T-helper 1 cell (primary cell): ENCODE measurements at regions not wholly inside any gene's neighbourhood (a gene's known extent, or its start where the extent isn't known, plus 50 kb on each side); places are given as distances from the start of the nearest gene placed in this dataset.

Source experiments
- DNase-seq, 5 donors: peaks; one replicate each; pipeline ENCODE4 v3.0.0-alpha.2; 2012 to 2020

DNA sequence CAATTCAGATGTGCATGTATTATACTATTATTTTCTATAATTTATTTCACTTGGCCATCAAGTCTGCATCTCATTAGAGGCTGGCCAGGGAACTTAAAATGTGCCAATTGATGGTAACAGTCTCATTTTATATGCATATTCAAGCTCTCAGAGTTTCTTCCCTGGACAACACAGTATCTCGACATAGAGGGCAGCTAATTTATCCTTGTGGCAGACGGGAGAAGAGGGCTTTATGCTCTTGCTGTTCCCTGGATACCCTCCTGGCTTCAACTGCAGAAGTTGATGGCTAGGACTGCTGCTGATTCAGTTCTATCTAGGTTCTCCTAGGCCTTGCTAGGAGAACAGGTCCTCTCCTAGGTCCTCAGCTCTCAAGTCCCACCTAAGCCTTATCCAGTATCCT lies 99.1 kb upstream of the NPHP3 start:
- DNase-seq, result no peak

DNA sequence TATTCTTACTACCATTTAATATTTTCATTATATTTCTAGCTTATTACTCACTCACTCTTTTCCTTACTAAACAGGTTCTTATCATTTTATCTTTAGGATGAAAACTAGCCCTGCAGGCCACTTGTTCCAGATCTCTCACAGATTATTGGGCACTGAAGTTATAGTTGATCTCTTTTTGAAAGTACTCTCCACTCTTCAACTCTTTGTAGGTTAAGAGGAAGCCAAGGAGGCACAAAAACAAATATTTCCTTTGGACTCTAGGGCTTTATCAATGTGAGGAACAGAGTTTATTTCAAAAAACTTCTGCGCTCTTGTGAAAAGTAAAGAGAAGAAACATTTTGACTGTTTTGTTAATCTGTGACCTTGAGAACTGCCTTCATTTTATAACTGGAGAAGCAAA lies 96.0 kb upstream of the NPHP3 start:
- DNase-seq, result no peak

DNA sequence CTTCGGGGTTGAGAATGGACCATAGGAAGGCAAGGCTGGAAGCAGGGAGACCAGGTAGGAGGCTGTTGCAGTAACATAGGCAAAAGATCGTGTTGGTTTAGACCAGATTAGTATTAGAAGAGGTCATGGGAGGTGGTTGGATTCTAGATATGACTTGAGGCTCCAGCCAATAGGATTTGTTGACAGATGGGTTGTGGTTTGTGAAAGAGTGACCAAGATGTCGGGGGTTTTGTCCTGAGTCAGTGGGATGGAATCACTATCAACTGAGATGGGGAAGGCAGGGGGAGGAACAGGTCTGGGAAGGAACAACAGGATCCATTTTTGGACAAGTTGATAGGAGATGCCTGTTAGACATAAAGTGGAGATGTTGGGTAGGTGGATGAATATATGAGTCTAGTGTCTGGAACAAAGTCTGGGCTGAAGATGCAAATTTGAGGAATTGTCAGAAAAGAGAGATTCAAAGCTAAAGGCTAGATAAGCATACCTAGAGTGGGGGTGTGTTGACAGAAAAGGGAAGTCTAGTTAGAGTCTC lies 95.5 kb upstream of the NPHP3 start:
- DNase-seq, result no peak

DNA sequence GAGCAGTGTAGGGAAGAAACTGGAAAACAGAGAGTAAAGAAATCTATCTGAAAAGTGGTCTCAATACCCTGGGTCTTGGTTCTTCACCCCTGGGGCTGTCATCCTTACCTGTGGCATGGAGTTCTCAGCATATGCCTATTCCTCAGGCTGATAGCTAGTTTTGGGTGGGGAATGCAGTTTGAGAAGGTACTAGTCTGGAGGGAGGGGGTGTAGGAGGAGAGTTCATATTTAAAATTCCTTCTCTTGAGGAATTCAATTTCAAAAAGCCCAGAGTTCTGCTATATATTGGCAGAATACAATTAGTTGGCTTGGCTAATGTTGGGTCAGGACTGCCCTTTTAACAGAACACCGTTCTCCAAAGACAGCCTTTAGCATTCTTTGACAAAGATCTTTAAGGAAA lies 82.9 kb upstream of the NPHP3 start:
- no peak for DNase-seq

DNA sequence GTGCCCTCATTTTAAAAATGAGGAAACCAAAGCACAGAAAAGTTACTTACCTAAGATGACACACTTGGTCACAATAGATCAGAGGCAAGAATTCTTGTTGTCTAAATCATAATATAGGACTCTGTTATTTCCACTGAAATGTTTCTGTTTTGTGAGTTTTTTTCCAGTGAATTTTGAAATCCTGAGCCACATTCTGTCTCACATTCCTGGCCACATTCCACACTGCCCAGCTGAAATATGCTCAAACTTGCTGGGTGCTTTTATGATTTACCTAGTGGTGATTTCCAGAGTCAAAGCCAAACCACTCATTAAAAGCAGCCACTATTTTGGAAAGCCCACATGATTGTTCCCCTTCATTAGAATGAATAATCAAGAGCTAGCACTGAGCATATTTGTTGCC lies 82.3 kb upstream of the NPHP3 start:
- DNase-seq, result no peak

- no peak for DNase-seq
These were observed 81.7 kb upstream of the NPHP3 start for GRCh38 chr3:132803889-132804288.

DNA sequence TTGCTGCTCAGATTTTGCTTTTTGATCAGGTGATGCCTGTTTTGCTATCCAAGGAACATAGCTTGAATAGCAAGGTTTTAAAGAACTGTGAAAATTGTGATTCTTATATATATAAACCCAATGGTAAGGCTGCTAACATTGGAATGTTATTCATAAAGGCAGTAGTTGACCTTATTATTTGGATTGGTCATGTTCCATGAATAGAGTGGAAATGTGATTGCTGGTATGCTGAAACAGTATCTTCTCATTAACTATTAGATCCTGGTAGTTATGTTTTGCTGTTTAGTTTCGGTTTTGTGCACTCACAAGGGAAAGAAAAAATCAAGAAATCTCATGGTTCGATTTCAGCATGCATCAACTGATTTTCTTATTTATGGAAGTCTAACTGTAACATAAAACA lies 78.7 kb upstream of the NPHP3 start:
- DNase-seq, result no peak

GRCh38 chr3:132790806-132791205 lies 68.6 kb upstream of the NPHP3 start:
- no peak for DNase-seq

GRCh38 chr3:132789959-132790358 lies 67.8 kb upstream of the NPHP3 start:
- no peak for DNase-seq

GRCh38 chr3:132788301-132788671 lies 66.1 kb upstream of the NPHP3 start:
- no peak for DNase-seq

GRCh38 chr3:132787616-132788300 lies 65.5 kb upstream of the NPHP3 start:
- DNase-seq, result no peak

DNA sequence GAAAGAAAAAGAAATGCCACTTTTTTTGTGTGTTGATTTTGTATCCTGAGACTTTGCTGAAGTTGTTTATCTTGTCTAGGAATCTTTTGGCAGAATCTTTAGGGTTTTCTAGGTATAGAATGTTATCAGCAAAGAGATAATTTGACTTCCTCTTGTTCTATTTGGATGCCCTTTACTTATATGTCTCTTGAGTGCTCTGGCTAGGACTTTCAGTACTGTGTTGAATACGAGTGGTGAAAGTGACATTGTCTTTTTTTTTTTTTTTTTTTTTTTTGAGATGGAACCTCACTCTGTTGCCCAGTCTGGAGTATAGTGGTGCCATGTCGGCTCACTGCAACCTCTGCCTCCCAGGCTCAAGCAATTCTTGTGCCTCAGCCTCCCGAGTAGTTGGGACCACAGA lies 64.7 kb upstream of the NPHP3 start:
- DNase-seq, result no peak

GRCh38 chr3:132785292-132785691 lies 63.1 kb upstream of the NPHP3 start:
- DNase-seq, result no peak

DNA sequence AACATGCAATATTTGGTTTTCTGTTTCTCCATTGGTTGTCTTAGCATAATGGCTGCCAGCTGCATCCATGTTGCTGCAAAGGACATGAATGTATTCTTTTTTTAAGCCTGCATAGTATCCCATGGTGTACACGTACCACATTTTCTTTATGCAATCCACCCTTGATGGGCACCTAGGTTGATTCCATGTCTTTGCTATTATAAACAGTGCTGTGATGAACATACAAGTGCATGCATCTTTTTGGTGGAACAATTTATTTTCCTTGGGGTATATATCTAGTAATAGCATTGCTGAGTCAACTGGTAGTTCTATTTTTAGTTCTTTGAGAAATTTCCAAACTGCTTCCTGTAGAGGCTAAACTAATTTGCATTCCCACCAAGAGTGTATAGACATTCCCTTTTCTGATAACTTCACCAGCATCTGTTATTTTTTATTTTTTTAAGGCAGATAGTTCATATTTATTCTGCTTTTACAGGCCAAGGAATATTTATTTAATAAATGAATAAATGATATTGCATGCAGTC lies 62.4 kb upstream of the NPHP3 start:
- DNase-seq, result no peak

DNA sequence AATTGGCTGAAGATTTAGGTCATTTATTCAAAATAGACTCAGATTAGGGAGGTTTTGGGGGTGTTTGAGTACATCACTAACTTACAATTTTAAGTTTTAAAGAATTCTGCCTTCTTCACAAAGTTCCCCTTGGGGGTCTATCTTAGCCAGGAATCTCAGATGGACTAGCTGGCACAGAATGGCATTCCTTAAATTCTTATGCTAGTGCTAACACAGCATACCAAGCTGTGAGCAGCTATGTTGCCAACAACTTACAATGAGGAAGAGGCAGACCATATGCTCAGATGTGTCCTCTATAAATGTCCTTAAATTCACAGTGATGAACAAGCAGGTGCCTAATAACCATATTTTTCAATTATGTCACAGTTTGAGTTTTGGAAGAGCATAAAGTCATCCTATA lies 60.9 kb upstream of the NPHP3 start:
- no peak for DNase-seq

DNA sequence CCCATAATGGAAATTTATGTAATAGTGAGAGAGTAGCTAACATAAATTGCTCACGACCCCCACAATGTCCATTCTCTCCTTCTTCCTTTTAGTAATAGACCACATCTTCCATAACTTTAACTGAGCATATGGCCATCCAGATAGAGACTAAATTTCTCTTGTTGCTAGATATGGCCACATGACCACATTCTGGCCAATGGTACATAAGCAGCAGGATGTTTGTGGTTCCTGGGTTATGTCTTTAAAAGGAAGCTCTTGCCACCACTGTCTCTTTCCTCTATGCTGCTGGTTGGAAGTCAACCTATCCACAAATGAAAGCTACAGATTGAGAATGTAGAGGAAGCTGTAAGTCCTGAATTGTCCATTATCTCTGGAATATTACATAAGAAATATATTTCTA lies 59.7 kb upstream of the NPHP3 start:
- DNase-seq, result no peak

DNA sequence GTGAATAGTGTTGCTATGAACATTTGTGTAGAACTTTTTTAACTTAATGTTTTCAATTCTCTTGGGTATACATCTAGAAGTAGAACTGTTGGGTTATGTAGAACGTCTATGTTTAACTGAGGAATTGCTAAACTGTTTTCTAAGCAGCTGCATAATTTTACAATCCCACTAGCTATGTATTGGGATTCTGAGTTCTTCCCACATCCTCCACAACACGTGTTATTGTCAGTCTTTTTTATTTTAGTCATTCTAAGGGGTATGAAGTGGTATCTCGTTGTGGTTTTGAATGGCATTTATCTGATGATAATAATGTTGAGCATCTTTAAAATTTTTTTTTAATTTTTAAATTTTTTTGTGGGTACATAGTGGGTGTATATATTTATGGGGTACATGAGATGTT lies 55.0 kb upstream of the NPHP3 start:
- no peak for DNase-seq

DNA sequence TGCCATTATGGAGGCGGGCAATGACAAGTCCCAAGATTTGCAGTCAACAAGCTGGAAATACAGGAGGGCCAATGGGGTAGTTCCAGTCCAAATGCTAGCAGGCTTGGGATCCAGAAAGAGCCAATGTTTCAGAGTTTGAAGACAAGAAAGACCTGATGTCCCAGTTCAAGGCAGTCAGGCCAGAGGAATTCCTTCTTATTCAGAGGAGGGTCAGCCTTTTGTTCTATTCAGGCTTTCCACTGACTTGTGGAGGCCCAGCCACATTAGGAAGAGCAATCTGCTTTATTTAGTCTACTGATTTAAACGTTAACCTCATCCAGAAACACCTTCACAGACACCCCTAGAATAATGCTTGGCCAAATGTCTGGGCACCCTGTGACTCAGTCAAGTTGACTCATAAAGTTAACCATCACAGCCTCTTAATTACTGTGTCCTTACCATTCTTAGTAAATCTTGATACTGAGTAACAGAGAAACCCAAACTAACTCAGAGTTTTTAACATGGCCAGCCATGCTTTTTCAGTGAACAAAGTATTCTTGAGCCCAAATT lies 50.9 kb upstream of the NPHP3 start:
- DNase-seq, result peak in 1 of 5 donors; percentile 3

GRCh38 chr3:132772252-132772651 lies 50.0 kb upstream of the NPHP3 start:
- no peak for DNase-seq
